ENCODE measurements at regions not wholly inside any gene's neighbourhood (a gene's known extent, or its start where the extent isn't known, plus 50 kb on each side); places are given as distances from the start of the nearest gene placed in this dataset.

- TF ChIP-seq CTCF (optimal IDR thresholded peaks at IDR 0.05 in 1 of 3, IDR thresholded peaks at IDR 0.05 in 1 of 3, conservative IDR thresholded peaks at IDR 0.05 in 1 of 3; ENCODE audit: extremely low read depth in 1 of 3, insufficient read depth in 2 of 3, low read length in 3 of 3) (peak in 2 of 3 experiments; percentile 13 to 26), EZH2 (IDR thresholded peaks at IDR 0.05; ENCODE audit: low read length) (no peak)
Observed at GRCh38 chr5:14011089-14012020, 66.9 kb upstream of the DNAH5 start.
